Heart right ventricle (tissue), 16 donors: ENCODE measurements at regions not wholly inside any gene's neighbourhood (a gene's known extent, or its start where the extent isn't known, plus 50 kb on each side); places are given as distances from the start of the nearest gene placed in this dataset.

Experiments
- ATAC-seq, 8 donors: fragments of 200-7000 bp; cut with Tn5 transposase; one replicate each; pipeline ENCODE4 v1.9.1; 2020; ENCODE audit warnings: mild to moderate bottlenecking in 8 of 8, moderate library complexity in 8 of 8, moderate number of reproducible peaks in 1 of 8
- DNase-seq, 2 donors: peaks; one replicate each; pipeline ENCODE4 v3.0.0-alpha.2; 2020
- H3K27ac ChIP-seq, 10 donors: fragments of 200-600 bp; sonication (generic) in 2 of 10; one replicate each; pipeline versions ENCODE4 v1.5.0 to v1.8.0; 2020 to 2022; ENCODE audit warnings: mild to moderate bottlenecking in 3 of 10
- H3K27me3 ChIP-seq, 7 donors: fragments of 200-600 bp; one replicate each; pipeline ENCODE4 v1.8.0; 2021 to 2022; ENCODE audit warnings: mild to moderate bottlenecking in 2 of 7
- H3K36me3 ChIP-seq, 9 donors: fragments of 200-600 bp; sonication (generic) in 1 of 9; one replicate each; pipeline versions ENCODE4 v1.5.0 to v1.8.0; 2020 to 2022; ENCODE audit warnings: mild to moderate bottlenecking in 2 of 9
- H3K4me1 ChIP-seq, 9 donors: fragments of 200-600 bp; sonication (generic) in 1 of 9; one replicate each; pipeline versions ENCODE4 v1.5.0 to v1.8.0; 2020 to 2022; ENCODE audit warnings: mild to moderate bottlenecking in 4 of 9
- H3K4me3 ChIP-seq, 10 donors: fragments of 200-600 bp; sonication (generic) in 2 of 10; one replicate each; pipeline versions ENCODE4 v1.5.0 to v1.8.0; 2020 to 2022; ENCODE audit warnings: mild to moderate bottlenecking in 7 of 10, moderate library complexity in 2 of 10
- H3K9me3 ChIP-seq, 11 donors: fragments of 200-600 bp in 10 of 11; sonication (generic) in 2 of 11; one replicate each; pipeline versions ENCODE4 v1.5.0 to v1.8.0; 2013 to 2022; ENCODE audit warnings: mild to moderate bottlenecking in 2 of 11, control low read depth in 1 of 11, moderate library complexity in 1 of 11
- WGBS, 2 donors: extraction: QIAGEN DNeasy Blood & Tissue Kit; methylation state at CpG; one replicate each; pipeline ENCODE4 v1.1.7; 2013; ENCODE audit warnings: inconsistent platforms in 1 of 2; 5-methylcytosine and 5-hydroxymethylcytosine counted together
- intact Hi-C, 10 donors: fragments of 100-400 bp; cut with DNase I; formaldehyde crosslinking; loops; one replicate each; pipeline versions ENCODE4 v1.11.1 to v1.14.2; 2022
- TF ChIP-seq, protein P1 (sequence below), 9 donors: fragments of 200-600 bp; sonication (generic) in 2 of 9; IDR thresholded peaks; one replicate each; pipeline versions ENCODE4 v1.5.0 to v1.8.0; 2021 to 2022; ENCODE audit warnings: antibody characterized with exemption in 9 of 9, mild to moderate bottlenecking in 5 of 9, moderate library complexity in 1 of 9
- donor health status: Arrhythmogenic right ventricular cardiomyopathy.
- donor health status: ischemic (EF 13 %, LVEDD 7.1; RV severe dilation, severe dysfunction).
- donor health status: healthy with polysubstance abuse.
- donor health status: DM: no; HTN: yes; CAD: no.
- donor health status: DM: no; HTN: no; CAD: no.
- donor health status: ischemic (EF 25% LVEDD 6.9; RV normal size, moderate dysfunction).
- donor health status: ischemic (EF 25% LVEDD 5.7; RV mildly dilated, moderate dysfunction).
- donor health status: healthy.
- donor health status: DM: yes; HTN: yes; CAD: no.
- donor health status: Ischemic cardiomyopathy.
- donor health status: ischemic (EF 35%, LVEDD 5.7; RV mildly dilated, moderate dysfunction).
- donor health status: nonischemic (EF 11% LVEDD 7.7; RV severe dilation, severe dysfunction).
- donor health status: DM: yes; HTN: yes; CAD: no.
- donor health status: PGD.
- donor health status: ischemic (EF 29% LVEDD 5.4; RV normal size, mild dysfunction).
- donor health status: nonischemic (EF 23%, LVEDD 6.1; RV moderate dilation, normal function).

DNA sequence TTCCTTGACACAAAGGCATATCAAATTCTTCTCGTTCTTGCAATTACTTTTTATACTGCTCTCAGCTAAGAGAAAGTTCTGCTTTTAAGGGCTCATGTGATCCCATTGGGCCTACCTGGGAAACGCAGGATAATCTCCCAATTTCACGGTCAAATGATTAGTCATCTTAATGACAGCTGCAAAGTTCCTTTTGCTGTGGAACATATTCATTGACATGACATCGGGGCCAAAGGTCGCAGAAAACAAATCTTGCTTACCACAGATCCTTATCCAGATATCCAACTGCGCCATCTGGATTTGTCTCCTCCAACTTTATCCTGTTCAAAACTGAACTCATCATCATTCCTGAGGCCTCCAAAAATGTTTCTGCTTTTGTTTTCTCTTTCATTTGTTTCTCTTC is 1085.6 kb upstream of the WWC1 start:
- ATAC-seq (no peak), DNase-seq (no peak)
- no peaks in the 10 kb centered on the region for H3K36me3 ChIP-seq
- intact Hi-C loops = no loop called here
- 89 to 91% methylated on average over 6 of the region's 6 CpGs for WGBS, 2 donors
- no peak overlapping the region for H3K4me3 ChIP-seq
- TF ChIP-seq, protein P1, sequence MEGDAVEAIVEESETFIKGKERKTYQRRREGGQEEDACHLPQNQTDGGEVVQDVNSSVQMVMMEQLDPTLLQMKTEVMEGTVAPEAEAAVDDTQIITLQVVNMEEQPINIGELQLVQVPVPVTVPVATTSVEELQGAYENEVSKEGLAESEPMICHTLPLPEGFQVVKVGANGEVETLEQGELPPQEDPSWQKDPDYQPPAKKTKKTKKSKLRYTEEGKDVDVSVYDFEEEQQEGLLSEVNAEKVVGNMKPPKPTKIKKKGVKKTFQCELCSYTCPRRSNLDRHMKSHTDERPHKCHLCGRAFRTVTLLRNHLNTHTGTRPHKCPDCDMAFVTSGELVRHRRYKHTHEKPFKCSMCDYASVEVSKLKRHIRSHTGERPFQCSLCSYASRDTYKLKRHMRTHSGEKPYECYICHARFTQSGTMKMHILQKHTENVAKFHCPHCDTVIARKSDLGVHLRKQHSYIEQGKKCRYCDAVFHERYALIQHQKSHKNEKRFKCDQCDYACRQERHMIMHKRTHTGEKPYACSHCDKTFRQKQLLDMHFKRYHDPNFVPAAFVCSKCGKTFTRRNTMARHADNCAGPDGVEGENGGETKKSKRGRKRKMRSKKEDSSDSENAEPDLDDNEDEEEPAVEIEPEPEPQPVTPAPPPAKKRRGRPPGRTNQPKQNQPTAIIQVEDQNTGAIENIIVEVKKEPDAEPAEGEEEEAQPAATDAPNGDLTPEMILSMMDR (IDR thresholded peaks at IDR 0.05) = no peak
- H3K27ac ChIP-seq = no peak overlapping the region
- H3K4me1 ChIP-seq = no peaks in the 10 kb centered on the region
- peaks cover 0 to 5% (median 0%) of the 10 kb centered on the region in 7 donors for H3K27me3 ChIP-seq
- H3K9me3 ChIP-seq = peaks cover 0 to 14% (median 0%) of the 10 kb centered on the region in 11 donors

DNA sequence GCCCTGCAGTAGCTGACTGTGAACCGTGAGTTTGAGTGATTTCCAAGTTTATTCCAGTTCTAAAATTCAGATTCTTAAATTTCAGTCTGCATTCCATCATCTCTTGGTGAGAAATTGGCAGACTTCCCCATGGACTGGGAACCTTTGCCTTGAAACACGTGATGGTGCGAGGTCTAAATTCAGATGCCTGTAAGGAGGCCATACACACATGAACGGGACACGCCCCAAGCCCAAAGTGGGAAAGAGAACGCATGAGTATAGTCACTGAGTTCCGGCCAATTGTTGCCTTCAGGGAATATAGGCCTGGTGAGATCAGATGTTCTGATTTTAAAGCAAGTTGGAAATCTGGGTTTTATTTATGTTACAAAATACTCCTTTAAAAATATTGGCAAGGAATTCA is 1084.4 kb upstream of the WWC1 start:
- WGBS, 2 donors = 65 to 68% methylated on average over 7 of the region's 7 CpGs
- Histone ChIP-seq H3K9me3 (peaks cover 0 to 14% (median 0%) of the 10 kb centered on the region in 11 donors), H3K36me3 (no peaks in the 10 kb centered on the region), H3K4me3 (no peak overlapping the region), H3K4me1 (no peaks in the 10 kb centered on the region), H3K27ac (no peak overlapping the region), H3K27me3 (peaks cover 0 to 5% (median 0%) of the 10 kb centered on the region in 7 donors)
- intact Hi-C loops = no loop called here
- TF ChIP-seq, protein P1 (IDR thresholded peaks at IDR 0.05) = no peak
- DNase-seq (no peak), ATAC-seq (no peak)

DNA sequence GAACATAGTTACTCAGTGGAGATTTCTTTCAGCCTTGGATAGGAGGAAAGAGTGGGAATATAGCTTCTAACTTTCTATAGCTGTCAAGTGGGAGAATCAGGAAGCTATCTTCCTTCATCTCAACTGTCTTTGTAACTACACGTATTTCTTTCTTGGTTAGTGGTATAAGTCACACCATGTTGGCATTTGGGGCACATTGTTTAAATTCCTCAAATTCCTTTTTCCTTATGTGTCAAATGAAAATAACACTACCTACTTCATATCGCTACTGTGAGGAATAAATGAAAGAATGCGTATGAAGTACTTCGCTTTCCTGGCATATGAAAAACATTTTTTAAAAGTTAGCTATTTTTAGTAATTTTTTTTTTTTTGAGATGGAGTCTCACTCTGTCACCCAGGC is 1082.5 kb upstream of the WWC1 start:
- H3K27ac ChIP-seq = no peak overlapping the region
- DNase-seq = no peak
- 68 to 77% methylated on average over 4 of the region's 4 CpGs for WGBS, 2 donors
- intact Hi-C loops = no loop called here
- ATAC-seq = no peak
- H3K27me3 ChIP-seq = no peaks in the 10 kb centered on the region
- TF ChIP-seq, protein P1 (IDR thresholded peaks at IDR 0.05) = no peak
- no peaks in the 10 kb centered on the region for H3K36me3 ChIP-seq
- H3K4me3 ChIP-seq = no peak overlapping the region
- H3K4me1 ChIP-seq = no peaks in the 10 kb centered on the region
- peaks cover 0 to 14% (median 0%) of the 10 kb centered on the region in 11 donors for H3K9me3 ChIP-seq

DNA sequence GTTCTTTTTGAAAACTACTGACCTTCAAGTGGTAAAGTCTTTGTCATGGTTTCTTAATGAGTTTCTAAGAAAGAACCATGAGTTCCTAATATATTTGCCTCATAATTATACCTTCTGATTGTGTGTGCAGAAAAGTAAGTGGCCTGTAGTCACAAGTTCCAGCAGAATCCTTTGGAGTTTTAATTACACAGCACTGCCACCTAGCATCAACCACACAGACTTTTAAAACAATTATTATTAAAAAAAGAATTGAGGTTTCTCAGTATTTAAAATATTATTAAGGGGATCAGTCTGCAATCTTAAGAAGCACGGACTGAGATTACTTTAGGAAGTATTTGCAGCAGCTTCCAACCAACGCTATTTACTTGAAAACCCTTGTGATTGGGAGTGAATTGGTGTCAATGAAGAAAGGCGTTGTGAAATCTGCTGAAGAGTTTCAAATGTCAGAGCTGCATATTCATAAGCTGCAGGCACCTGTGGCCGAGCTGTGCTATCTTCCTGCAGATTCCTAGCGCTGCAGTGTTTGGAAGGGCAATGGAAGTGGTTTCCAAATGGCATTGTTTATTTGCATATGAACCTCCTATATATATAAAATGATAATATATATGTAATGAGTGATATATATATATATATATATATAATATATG is 1074.2 kb upstream of the WWC1 start:
- DNase-seq (no peak), ATAC-seq (no peak)
- Histone ChIP-seq H3K9me3 (no peaks in the 10 kb centered on the region), H3K4me1 (no peaks in the 10 kb centered on the region), H3K27ac (no peak overlapping the region), H3K36me3 (no peaks in the 10 kb centered on the region), H3K4me3 (no peak overlapping the region), H3K27me3 (no peaks in the 10 kb centered on the region)
- TF ChIP-seq, protein P1 (IDR thresholded peaks at IDR 0.05) = peak in 4 of 9 donors; percentile 6 to 38 (median 22)
- WGBS, 2 donors = 16 to 22% methylated on average over 5 of the region's 5 CpGs
- intact Hi-C loops = no loop called here
